Left ventricle myocardium inferior (tissue), 1 donor: ENCODE measurements at regions not wholly inside any gene's neighbourhood (a gene's known extent, or its start where the extent isn't known, plus 50 kb on each side); places are given as distances from the start of the nearest gene placed in this dataset.

Source experiments
- DNase-seq: peaks from one replicate; pipeline ENCODE4 v3.0.0-alpha.2; 2020
- H3K27ac ChIP-seq: fragments of 200-600 bp; replicated peaks from 2 replicates; pipeline ENCODE4 v1.8.0; 2021
- H3K27me3 ChIP-seq: fragments of 200-600 bp; 2 replicates; pipeline ENCODE4 v1.8.0; 2021; ENCODE audit warnings: low read depth
- H3K36me3 ChIP-seq: fragments of 200-600 bp; 2 replicates; pipeline ENCODE4 v1.8.0; 2021
- H3K4me1 ChIP-seq: fragments of 200-600 bp; 2 replicates; pipeline ENCODE4 v1.8.0; 2021
- H3K4me3 ChIP-seq: fragments of 200-600 bp; 2 replicates; pipeline ENCODE4 v1.8.0; 2021; ENCODE audit warnings: mild to moderate bottlenecking, moderate library complexity
- H3K9me3 ChIP-seq: fragments of 200-600 bp; replicated peaks from 2 replicates; pipeline ENCODE4 v1.8.0; 2021
- CTCF ChIP-seq: fragments of 200-600 bp; IDR thresholded peaks from 2 replicates; pipeline ENCODE4 v1.8.0; 2021; ENCODE audit warnings: antibody characterized with exemption, mild to moderate bottlenecking, borderline replicate concordance
- intact Hi-C: fragments of 100-400 bp; cut with micrococcal nuclease; formaldehyde crosslinking; loops from one replicate; pipeline ENCODE4 v1.11.0; 2022
- donor health status: DM: no; HTN: yes; CAD: no; lungs with severe emphysema.

DNA sequence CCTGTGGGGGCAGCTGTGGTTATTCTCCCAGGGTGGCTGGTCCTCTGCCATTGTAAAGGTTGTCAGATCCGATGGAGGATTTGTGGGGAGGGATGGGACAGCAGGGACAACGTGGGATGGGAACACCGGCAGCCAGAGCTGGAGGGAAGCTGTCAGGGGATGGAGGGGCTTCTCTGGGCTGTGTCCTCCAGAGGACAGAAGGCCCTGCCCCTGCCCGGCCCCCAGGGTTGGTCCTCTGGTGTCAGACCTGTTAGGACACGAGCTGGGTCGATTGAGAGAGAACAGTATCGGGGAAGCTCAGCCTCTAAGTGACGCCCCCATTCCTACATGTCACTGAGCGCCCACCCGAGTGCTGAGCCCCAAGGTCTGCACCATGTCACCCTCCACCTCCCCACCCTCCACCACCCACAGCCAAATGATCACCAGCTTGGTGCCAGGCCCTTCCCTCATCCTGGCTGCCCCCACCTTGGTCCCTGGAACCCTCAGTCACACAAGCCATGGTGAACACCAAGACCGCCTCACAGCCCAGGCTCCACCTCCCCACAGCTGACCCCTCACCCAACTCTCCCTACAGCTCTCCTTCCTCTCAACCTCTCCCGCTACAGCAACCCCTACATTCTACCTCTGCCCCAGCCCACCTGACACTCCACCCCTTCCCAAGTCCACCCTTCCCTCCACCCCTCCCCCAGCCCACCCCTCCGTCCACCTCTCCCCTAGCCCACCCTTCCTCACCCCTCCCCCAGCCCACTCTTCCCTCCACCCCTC, 244.4 kb downstream of the MATN1 start:
- Histone ChIP-seq H3K36me3 (no peaks in the 10 kb centered on the region), H3K9me3 (peaks cover 32% of the 10 kb centered on the region), H3K27ac (no peak overlapping the region), H3K27me3 (peaks cover 16% of the 10 kb centered on the region), H3K4me3 (no peak overlapping the region), H3K4me1 (no peaks in the 10 kb centered on the region)
- no peak for TF ChIP-seq CTCF
- intact Hi-C loops: no loop called here
- no peak for DNase-seq

GRCh38 chr1:30478283-30478682, 245.1 kb downstream of the MATN1 start:
- DNase-seq: no peak
- peaks cover 29% of the 10 kb centered on the region for H3K9me3 ChIP-seq
- no peak for TF ChIP-seq CTCF
- H3K4me1 ChIP-seq: no peaks in the 10 kb centered on the region
- no peak overlapping the region for H3K27ac ChIP-seq
- intact Hi-C loops: no loop called here
- H3K36me3 ChIP-seq: no peaks in the 10 kb centered on the region
- no peak overlapping the region for H3K4me3 ChIP-seq
- H3K27me3 ChIP-seq: peaks cover 11% of the 10 kb centered on the region

DNA sequence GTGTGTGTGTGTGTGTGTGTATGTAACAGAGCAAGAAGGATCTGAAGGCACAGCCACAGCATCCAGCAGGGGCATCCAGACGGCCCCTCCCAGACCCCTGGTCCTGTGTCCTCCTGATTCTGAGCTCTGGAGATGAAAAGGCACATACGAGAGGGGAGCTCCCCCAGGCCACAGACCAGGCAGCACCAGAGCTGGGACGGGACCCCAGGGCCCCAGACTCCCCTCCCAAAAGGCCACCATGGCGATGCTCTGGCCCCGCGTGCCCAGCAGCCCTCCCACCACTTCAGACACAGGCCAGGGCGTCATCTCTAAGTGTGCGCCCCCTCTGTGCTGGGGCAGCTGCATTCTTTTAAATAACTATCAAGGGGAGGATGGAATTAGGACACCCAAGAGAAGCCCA, 245.8 kb downstream of the MATN1 start:
- H3K27ac ChIP-seq: no peak overlapping the region
- no peak overlapping the region for H3K4me3 ChIP-seq
- peaks cover 11% of the 10 kb centered on the region for H3K27me3 ChIP-seq
- no peak for TF ChIP-seq CTCF
- DNase-seq: no peak
- intact Hi-C loops: no loop called here
- peaks cover 22% of the 10 kb centered on the region for H3K9me3 ChIP-seq
- H3K36me3 ChIP-seq: no peaks in the 10 kb centered on the region
- H3K4me1 ChIP-seq: no peaks in the 10 kb centered on the region

DNA sequence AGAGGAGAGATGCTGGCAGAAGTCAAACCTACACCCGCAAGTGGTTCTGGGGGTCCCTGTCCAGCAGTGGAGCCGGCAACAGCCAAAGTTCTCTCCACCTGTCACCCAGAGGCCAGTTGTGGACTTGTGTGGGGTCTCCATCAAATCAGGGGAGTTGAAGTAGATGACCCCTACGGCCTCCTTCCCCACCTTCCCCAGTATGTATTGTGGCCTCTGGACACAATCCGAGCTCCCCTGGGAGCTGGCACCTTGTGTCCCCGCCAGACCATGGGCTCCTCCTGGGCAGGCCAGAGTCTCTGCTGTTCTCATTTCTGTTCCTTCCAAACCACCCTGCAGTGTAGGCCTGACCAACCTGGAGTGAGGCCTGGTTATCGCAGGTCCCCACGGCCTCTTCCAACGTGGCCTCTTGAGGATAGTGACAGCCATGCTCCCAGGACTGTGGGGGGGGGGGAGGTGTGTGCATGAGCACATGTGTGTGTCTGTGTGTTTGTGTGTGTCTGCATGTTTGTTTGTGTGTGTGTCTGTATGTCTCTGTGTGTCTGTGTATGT, 246.4 kb downstream of the MATN1 start:
- peaks cover 11% of the 10 kb centered on the region for H3K27me3 ChIP-seq
- H3K4me1 ChIP-seq: no peaks in the 10 kb centered on the region
- no peak for DNase-seq
- no peak overlapping the region for H3K4me3 ChIP-seq
- no peak overlapping the region for H3K27ac ChIP-seq
- H3K36me3 ChIP-seq: no peaks in the 10 kb centered on the region
- no peak for TF ChIP-seq CTCF
- intact Hi-C loops: no loop called here
- peaks cover 16% of the 10 kb centered on the region for H3K9me3 ChIP-seq

- DNase-seq: no peak
- intact Hi-C loops: no loop called here
- no peak for TF ChIP-seq CTCF
- H3K27me3 ChIP-seq: peaks cover 11% of the 10 kb centered on the region
- H3K4me3 ChIP-seq: no peak overlapping the region
- H3K36me3 ChIP-seq: no peaks in the 10 kb centered on the region
- peaks cover 11% of the 10 kb centered on the region for H3K9me3 ChIP-seq
- H3K27ac ChIP-seq: no peak overlapping the region
- H3K4me1 ChIP-seq: no peaks in the 10 kb centered on the region
Measured at GRCh38 chr1:30476476-30476875, 246.9 kb downstream of the MATN1 start.
